HepG2 (cell line): ENCODE measurements at regions not wholly inside any gene's neighbourhood (a gene's known extent, or its start where the extent isn't known, plus 50 kb on each side); places are given as distances from the start of the nearest gene placed in this dataset.

Source experiments
- ATAC-seq: fragments of 200-7000 bp; cut with Tn5 transposase; 3 replicates; pipeline ENCODE4 v1.9.1; 2020; ENCODE audit warnings: mild to moderate bottlenecking, moderate library complexity
- BruUV-seq: library from RNA; stranded (reverse); fragments of 400-500 nt; replicated peaks from 2 replicates; lab custom pipeline; 2021; lab: Mats Ljungman, UMichigan
- CTCF ChIA-PET: fragments of 300-600 bp; formaldehyde crosslinking; extraction: SDS; loops from one replicate; lab custom pipeline; 2021; ENCODE audit warnings: low total read pairs, inconsistent platforms, low intra/inter-chr PET ratio; lab: Yijun Ruan, JAX
- POLR2A ChIA-PET: fragments of 350-600 bp; sonication (Branson Sonifier 250); formaldehyde crosslinking; loops from one replicate; lab custom pipeline; 2020; ENCODE audit warnings: antibody characterized with exemption, inconsistent platforms; lab: Yijun Ruan, JAX
- DNase-seq: peaks from one replicate; pipeline ENCODE4 v3.0.0-alpha.2; 2015; ENCODE audit warnings: low spot score
- FAIRE-seq: peaks from 3 replicates; lab custom pipeline; 2011; peaks lifted over from hg19 to GRCh38; lab: Jason Lieb, UNC
- H2AFZ ChIP-seq: one replicate; pipeline ENCODE4 v1.6.1; 2011; ENCODE audit warnings: low read length, inconsistent platforms
- H3K27ac ChIP-seq: fragments of 300-600 bp; 3 replicates; pipeline ENCODE4 v1.8.0; 2011; ENCODE audit warnings: mixed run types, mild to moderate bottlenecking, mixed read lengths, low read length, inconsistent platforms; ENCODE audit not compliant: insufficient read depth; ENCODE audit errors: extremely low read length
- H3K27me3 ChIP-seq, 2 experiments: fragments of 200-600 bp in 1 of 2; 2 replicates in 1 of 2; 3 replicates in 1 of 2; pipeline versions ENCODE4 v1.6.0 to v1.8.0; 2011; ENCODE audit warnings: low read length in 2 of 2, mild to moderate bottlenecking in 2 of 2, moderate library complexity in 2 of 2, inconsistent platforms in 1 of 2; ENCODE audit not compliant: insufficient read depth in 2 of 2, control insufficient read depth in 1 of 2
- H3K36me3 ChIP-seq, 2 experiments: fragments of 200-600 bp in 1 of 2; replicated peaks in 1 of 2; 2 replicates in 1 of 2; 3 replicates in 1 of 2; pipeline versions ENCODE4 v1.5.1 to v1.8.0; 2011; ENCODE audit warnings: low read length in 2 of 2, inconsistent platforms in 1 of 2; ENCODE audit not compliant: insufficient read depth in 2 of 2, control insufficient read depth in 1 of 2
- H3K4me1 ChIP-seq: 2 replicates; pipeline ENCODE4 v1.5.1; 2012; ENCODE audit warnings: low read length, inconsistent platforms; ENCODE audit not compliant: insufficient read depth
- H3K4me2 ChIP-seq: 2 replicates; pipeline ENCODE4 v1.6.0; 2011; ENCODE audit warnings: low read depth, low read length, inconsistent platforms
- H3K4me3 ChIP-seq, 3 experiments: fragments of 200-600 bp in 1 of 3; sonication (generic), shearing (Covaris generic) in 1 of 3; replicated peaks in 1 of 3; 2 replicates each; pipeline ENCODE4 v1.5.1; 2011 to 2016; ENCODE audit warnings: low read length in 3 of 3, inconsistent platforms in 2 of 3, low read depth in 2 of 3, mild to moderate bottlenecking in 2 of 3, control low read depth in 1 of 3, mixed read lengths in 1 of 3; ENCODE audit not compliant: insufficient read depth in 1 of 3
- H3K79me2 ChIP-seq: one replicate; pipeline ENCODE4 v1.6.1; 2011; ENCODE audit warnings: low read length, inconsistent platforms; ENCODE audit not compliant: insufficient read depth
- H3K9ac ChIP-seq: 2 replicates; pipeline ENCODE4 v1.6.0; 2011; ENCODE audit warnings: mild to moderate bottlenecking, low read depth, low read length, inconsistent platforms; ENCODE audit not compliant: insufficient read depth
- H3K9me3 ChIP-seq: 2 replicates; pipeline ENCODE4 v1.5.1; 2012; ENCODE audit warnings: mild to moderate bottlenecking, low read length
- H4K20me1 ChIP-seq: 2 replicates; pipeline ENCODE4 v1.6.0; 2011; ENCODE audit warnings: inconsistent platforms, mild to moderate bottlenecking, low read length, moderate library complexity; ENCODE audit not compliant: insufficient read depth
- DR1 ChIP-seq: sonication (generic); formaldehyde crosslinking; IDR thresholded peaks from 2 replicates; pipeline ENCODE4 v1.8.0; 2021; ENCODE audit warnings: mild to moderate bottlenecking, missing genetic modification reagents, inconsistent platforms
- GABPA ChIP-seq, 2 experiments: IDR thresholded peaks; 2 replicates each; pipeline ENCODE4 v1.6.1; 2011 to 2016; ENCODE audit warnings: low read depth in 2 of 2, low read length in 1 of 2, missing biosample characterization in 1 of 2, missing genetic modification characterization in 1 of 2
- GATAD1 ChIP-seq: IDR thresholded peaks from 2 replicates; pipeline ENCODE4 v1.6.1; 2016; ENCODE audit warnings: missing genetic modification reagents, missing compliant biosample characterization
- HHEX ChIP-seq: IDR thresholded peaks from 2 replicates; pipeline ENCODE4 v1.6.1; 2016; ENCODE audit warnings: control low read depth
- HNRNPH1 ChIP-seq: fragments of 200-400 bp; formaldehyde crosslinking; optimal IDR thresholded peaks from 2 replicates; pipeline ENCODE3; 2017; ENCODE audit warnings: mild to moderate bottlenecking, low read depth, low read length
- NFE2L2 ChIP-seq: fragments of 150-350 bp; IDR thresholded peaks from 2 replicates; pipeline ENCODE4 v1.6.1; 2014; ENCODE audit warnings: low read length
- NFYB ChIP-seq: sonication (generic); formaldehyde crosslinking; IDR thresholded peaks from 2 replicates; pipeline ENCODE4 v1.4.0; 2020; ENCODE audit warnings: missing genetic modification reagents
- NR3C1 ChIP-seq: sonication (generic); formaldehyde crosslinking; IDR thresholded peaks from 2 replicates; pipeline ENCODE4 v1.4.0; 2020; ENCODE audit warnings: missing genetic modification reagents
- PCBP2 ChIP-seq: fragments of 200-400 bp; formaldehyde crosslinking; optimal IDR thresholded peaks from 2 replicates; pipeline ENCODE3; 2018; ENCODE audit warnings: low read length, low read depth; ENCODE audit not compliant: poor library complexity, severe bottlenecking
- RFX5 ChIP-seq: IDR thresholded peaks from 2 replicates; pipeline ENCODE4 v1.6.1; 2011; ENCODE audit warnings: low read depth, low read length, improper control_type of control experiment
- RFXANK ChIP-seq: IDR thresholded peaks from 2 replicates; pipeline ENCODE4 v1.6.1; 2016
- RORA ChIP-seq: sonication (generic); formaldehyde crosslinking; IDR thresholded peaks from 2 replicates; pipeline ENCODE4 v1.5.0; 2020; ENCODE audit warnings: mild to moderate bottlenecking, missing genetic modification reagents, moderate library complexity
- ZFYVE20 ChIP-seq: sonication (generic); formaldehyde crosslinking; IDR thresholded peaks from 2 replicates; pipeline ENCODE4 v1.8.0; 2023; ENCODE audit warnings: low read depth, mild to moderate bottlenecking, moderate library complexity, missing genetic modification reagents, borderline replicate concordance
- ZNF3 ChIP-seq: IDR thresholded peaks from 2 replicates; pipeline ENCODE4 v1.7.0; 2017; ENCODE audit warnings: inconsistent platforms
- ZNF558 ChIP-seq: sonication (generic); formaldehyde crosslinking; IDR thresholded peaks from 2 replicates; pipeline ENCODE4 v1.9.0; 2022; ENCODE audit warnings: mild to moderate bottlenecking, missing genetic modification reagents, borderline replicate concordance
- ZNF672 ChIP-seq: sonication (generic); formaldehyde crosslinking; IDR thresholded peaks from 2 replicates; pipeline ENCODE4 v1.8.1; 2022; ENCODE audit warnings: missing genetic modification reagents
- WGBS: methylation state at CpG from one replicate; pipeline ENCODE4 v1.1.6; 2017; ENCODE audit warnings: low lambda C conversion rate; 5-methylcytosine and 5-hydroxymethylcytosine counted together
- in situ Hi-C: cut with HindIII; loops from 2 replicates; pipeline ENCODE4 v1.10.0; 2017; ENCODE audit warnings: low pct_unique_long_range_greater_than_20kb; ENCODE audit not compliant: extremely low pct_ligation_motif_present
- intact Hi-C: fragments of 100-400 bp; cut with micrococcal nuclease; formaldehyde crosslinking; loops from one replicate; pipeline ENCODE4 v1.10.0; 2022; ENCODE audit not compliant: unreplicated experiment
- TF ChIP-seq, protein P1 (sequence below): sonication (generic); formaldehyde crosslinking; IDR thresholded peaks from 2 replicates; pipeline ENCODE4 v1.8.0; 2022; ENCODE audit warnings: low read depth, missing genetic modification reagents
- TF ChIP-seq, protein P2 (sequence below): sonication (generic); formaldehyde crosslinking; IDR thresholded peaks from 2 replicates; pipeline ENCODE4 v1.5.0; 2020; ENCODE audit warnings: missing genetic modification reagents, mild to moderate bottlenecking, borderline replicate concordance
- TF ChIP-seq, protein P3 (sequence below): sonication (generic); formaldehyde crosslinking; conservative IDR thresholded peaks from 2 replicates; pipeline ENCODE4 v1.8.0; 2022; ENCODE audit warnings: missing genetic modification reagents
- TF ChIP-seq, protein P4 (sequence below): IDR thresholded peaks from 2 replicates; pipeline ENCODE4 v1.6.1; 2016; ENCODE audit warnings: mild to moderate bottlenecking, missing biosample characterization, missing genetic modification reagents

DNA sequence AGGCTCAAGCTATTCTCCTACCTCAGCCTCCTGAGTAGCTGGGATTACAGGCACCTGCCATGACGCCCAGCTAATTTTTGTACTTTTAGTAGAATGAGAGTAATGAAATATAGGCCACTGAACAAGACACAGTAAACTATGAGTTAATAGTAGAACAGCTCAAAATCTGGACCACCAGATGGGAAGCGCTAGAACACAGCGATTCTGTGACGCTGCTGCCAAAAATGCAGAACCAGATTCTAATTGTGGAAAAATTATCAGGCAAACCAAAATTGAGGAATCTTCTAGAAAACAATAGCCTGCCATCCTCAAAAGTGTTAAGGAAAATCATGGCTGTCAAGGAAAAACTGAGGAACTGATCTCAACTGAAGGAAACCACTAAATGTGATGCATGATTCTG, 111.4 kb upstream of the TIAM1 start:
- Histone ChIP-seq H3K9ac (no peak overlapping the region), H3K9me3 (no peaks in the 10 kb centered on the region), H3K4me3 (no peak overlapping the region), H2AFZ (no peak overlapping the region), H3K4me2 (no peak overlapping the region), H4K20me1 (no peaks in the 10 kb centered on the region), H3K27ac (no peak overlapping the region), H3K4me1 (no peaks in the 10 kb centered on the region), H3K27me3 (no peaks in the 10 kb centered on the region), H3K79me2 (no peaks in the 10 kb centered on the region), H3K36me3 (no peaks in the 10 kb centered on the region)
- intact Hi-C loops (no loop called here), in situ Hi-C loops (no loop called here)
- FAIRE-seq (no peak), ATAC-seq (no peak), DNase-seq (no peak)
- no peak for TF ChIP-seq ZNF3
- TF ChIP-seq, protein P1, sequence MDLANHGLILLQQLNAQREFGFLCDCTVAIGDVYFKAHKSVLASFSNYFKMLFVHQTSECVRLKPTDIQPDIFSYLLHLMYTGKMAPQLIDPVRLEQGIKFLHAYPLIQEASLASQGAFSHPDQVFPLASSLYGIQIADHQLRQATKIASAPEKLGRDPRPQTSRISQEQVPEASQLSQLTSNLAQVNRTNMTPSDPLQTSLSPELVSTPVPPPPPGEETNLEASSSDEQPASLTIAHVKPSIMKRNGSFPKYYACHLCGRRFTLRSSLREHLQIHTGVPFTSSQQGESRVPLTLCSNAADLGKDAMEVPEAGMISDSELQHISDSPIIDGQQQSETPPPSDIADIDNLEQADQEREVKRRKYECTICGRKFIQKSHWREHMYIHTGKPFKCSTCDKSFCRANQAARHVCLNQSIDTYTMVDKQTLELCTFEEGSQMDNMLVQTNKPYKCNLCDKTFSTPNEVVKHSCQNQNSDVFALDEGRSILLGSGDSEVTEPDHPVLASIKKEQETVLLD (CRISPR knock-in tag) = no peak
- no peak for TF ChIP-seq RORA (CRISPR knock-in tag)
- TF ChIP-seq HNRNPH1 = no peak
- no peak for TF ChIP-seq ZNF672 (CRISPR knock-in tag)
- TF ChIP-seq HHEX (CRISPR knock-in tag) = no peak
- no peak for TF ChIP-seq NR3C1 (CRISPR knock-in tag)
- TF ChIP-seq ZNF558 (CRISPR knock-in tag) = no peak
- TF ChIP-seq GATAD1 = no peak
- no peak for TF ChIP-seq RFX5
- TF ChIP-seq DR1 (CRISPR knock-in tag) = no peak
- TF ChIP-seq, protein P2, sequence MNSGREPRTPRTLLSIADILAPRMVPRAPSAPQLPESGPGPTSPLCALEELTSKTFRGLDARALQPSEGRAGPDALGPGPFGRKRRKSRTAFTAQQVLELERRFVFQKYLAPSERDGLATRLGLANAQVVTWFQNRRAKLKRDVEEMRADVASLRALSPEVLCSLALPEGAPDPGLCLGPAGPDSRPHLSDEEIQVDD (CRISPR knock-in tag) = no peak
- no peak for TF ChIP-seq NFE2L2
- TF ChIP-seq, protein P3, sequence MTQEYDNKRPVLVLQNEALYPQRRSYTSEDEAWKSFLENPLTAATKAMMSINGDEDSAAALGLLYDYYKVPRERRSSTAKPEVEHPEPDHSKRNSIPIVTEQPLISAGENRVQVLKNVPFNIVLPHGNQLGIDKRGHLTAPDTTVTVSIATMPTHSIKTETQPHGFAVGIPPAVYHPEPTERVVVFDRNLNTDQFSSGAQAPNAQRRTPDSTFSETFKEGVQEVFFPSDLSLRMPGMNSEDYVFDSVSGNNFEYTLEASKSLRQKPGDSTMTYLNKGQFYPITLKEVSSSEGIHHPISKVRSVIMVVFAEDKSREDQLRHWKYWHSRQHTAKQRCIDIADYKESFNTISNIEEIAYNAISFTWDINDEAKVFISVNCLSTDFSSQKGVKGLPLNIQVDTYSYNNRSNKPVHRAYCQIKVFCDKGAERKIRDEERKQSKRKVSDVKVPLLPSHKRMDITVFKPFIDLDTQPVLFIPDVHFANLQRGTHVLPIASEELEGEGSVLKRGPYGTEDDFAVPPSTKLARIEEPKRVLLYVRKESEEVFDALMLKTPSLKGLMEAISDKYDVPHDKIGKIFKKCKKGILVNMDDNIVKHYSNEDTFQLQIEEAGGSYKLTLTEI (CRISPR knock-in tag) = no peak
- TF ChIP-seq RFXANK (CRISPR knock-in tag) = no peak
- TF ChIP-seq GABPA (IDR thresholded peaks at IDR 0.05; ENCODE audit: low read depth, low read length) = no peak
- no peak for TF ChIP-seq GABPA (CRISPR knock-in tag; IDR thresholded peaks at IDR 0.05; ENCODE audit: low read depth)
- TF ChIP-seq PCBP2 = no peak
- TF ChIP-seq NFYB (CRISPR knock-in tag) = no peak
- TF ChIP-seq ZFYVE20 = no peak
- TF ChIP-seq, protein P4, sequence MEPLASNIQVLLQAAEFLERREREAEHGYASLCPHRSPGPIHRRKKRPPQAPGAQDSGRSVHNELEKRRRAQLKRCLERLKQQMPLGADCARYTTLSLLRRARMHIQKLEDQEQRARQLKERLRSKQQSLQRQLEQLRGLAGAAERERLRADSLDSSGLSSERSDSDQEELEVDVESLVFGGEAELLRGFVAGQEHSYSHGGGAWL = no peak
- 75% methylated on average over 4 of the region's 4 CpGs for WGBS
- ChIA-PET CTCF (no interaction called here), POLR2A (no interaction called here)
- BruUV-seq = no TSS peak
